Vagina (tissue), 2 donors: ENCODE measurements at regions not wholly inside any gene's neighbourhood (a gene's known extent, or its start where the extent isn't known, plus 50 kb on each side); places are given as distances from the start of the nearest gene placed in this dataset.

Source experiments
- CTCF ChIP-seq, 3 experiments: fragments of 450-650 bp in 2 of 3; fragments of 200-600 bp in 1 of 3; sonication (generic) in 1 of 3; IDR thresholded peaks; one replicate each; pipeline ENCODE4 v1.5.1; 2017 to 2019; ENCODE audit warnings: antibody characterized with exemption in 3 of 3, mild to moderate bottlenecking in 2 of 3, moderate library complexity in 2 of 3
- POLR2A ChIP-seq, 2 donors: fragments of 450-650 bp; IDR thresholded peaks; one replicate each; pipeline ENCODE4 v1.6.1; 2017; ENCODE audit warnings: antibody characterized with exemption in 2 of 2, mild to moderate bottlenecking in 2 of 2, moderate library complexity in 2 of 2

DNA sequence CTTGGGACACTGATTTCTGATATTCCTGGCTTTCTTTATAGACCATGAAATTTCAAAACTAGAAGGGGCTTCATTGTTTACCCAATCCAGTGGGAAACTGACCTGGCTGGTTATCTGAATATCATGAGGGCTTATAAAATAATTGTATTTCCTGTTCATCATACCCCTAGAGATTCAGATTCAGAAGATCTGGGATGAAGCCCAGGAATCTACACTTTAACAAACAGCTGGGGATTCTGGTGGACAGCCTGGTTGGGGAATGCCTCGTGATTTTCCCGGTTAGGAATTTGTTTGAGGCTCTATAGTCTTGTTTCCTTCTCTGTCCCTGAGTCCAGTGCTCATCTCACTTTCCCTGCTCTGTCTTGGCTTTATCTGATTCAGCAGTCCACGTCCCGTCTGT lies 110.3 kb downstream of the ADRA2A start:
- TF ChIP-seq CTCF (IDR thresholded peaks at IDR 0.05) (no peak), POLR2A (IDR thresholded peaks at IDR 0.05) (no peak)
